OCI-LY1 (cell line): ENCODE measurements at regions not wholly inside any gene's neighbourhood (a gene's known extent, or its start where the extent isn't known, plus 50 kb on each side); places are given as distances from the start of the nearest gene placed in this dataset.

Source experiments
- CTCF ChIP-seq: fragments of 200-600 bp; sonication (generic), shearing (Covaris generic); IDR thresholded peaks from 2 replicates; pipeline ENCODE4 v1.5.1; 2017; ENCODE audit warnings: mild to moderate bottlenecking, antibody characterized with exemption, low read length, moderate library complexity, mixed read lengths
- EZH2 ChIP-seq: fragments of 200-600 bp; sonication (generic), shearing (Covaris generic); IDR thresholded peaks from 2 replicates; pipeline ENCODE4 v1.8.0; 2017; ENCODE audit warnings: borderline replicate concordance, mixed run types, mild to moderate bottlenecking, antibody characterized with exemption, low read length, moderate library complexity, mixed read lengths

DNA sequence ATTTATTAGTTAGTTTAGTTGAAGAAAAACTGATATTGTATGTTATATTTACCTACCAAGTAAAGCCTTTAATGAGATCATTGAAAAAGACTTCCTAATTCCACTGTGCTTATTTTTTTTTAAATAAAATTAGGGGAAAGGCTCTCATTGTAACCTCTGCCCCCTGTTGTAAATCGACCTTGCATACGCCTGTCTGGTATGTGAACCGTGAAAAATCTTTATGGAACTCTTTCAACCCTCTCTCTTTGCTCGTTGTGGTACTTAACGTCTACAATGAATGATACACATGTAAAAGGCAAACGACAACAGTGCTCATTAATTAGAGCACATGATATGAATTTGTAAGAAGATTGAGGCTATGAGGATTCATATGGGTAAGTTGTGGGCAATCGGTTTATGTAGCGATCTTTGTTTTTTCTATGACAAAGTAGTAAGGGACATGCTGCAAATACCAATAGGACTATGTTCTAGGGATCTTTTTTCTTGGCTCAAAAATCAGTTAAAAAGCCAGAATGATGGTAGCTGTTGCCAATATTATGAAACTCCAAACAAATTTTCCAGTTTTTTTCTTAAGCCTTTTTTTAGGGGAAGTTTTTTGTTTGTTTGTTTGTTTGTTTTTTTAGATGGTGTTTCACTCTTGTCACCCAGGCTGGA is 119.0 kb upstream of the MCHR2 start:
- TF ChIP-seq CTCF, result no peak
- no peak for TF ChIP-seq EZH2
